Chondrocyte (in vitro differentiated cells): ENCODE measurements at regions not wholly inside any gene's neighbourhood (a gene's known extent, or its start where the extent isn't known, plus 50 kb on each side); places are given as distances from the start of the nearest gene placed in this dataset.

Experiments
- DNase-seq: peaks from one replicate; pipeline ENCODE4 v3.0.0; 2021; ENCODE audit warnings: mixed read lengths, low spot score
- H3K27ac Mint-ChIP-seq: one replicate; pipeline ENCODE4 v1.8.0; 2021; ENCODE audit warnings: mild to moderate bottlenecking, moderate library complexity, mixed read lengths; ENCODE audit not compliant: unreplicated experiment
- H3K27me3 Mint-ChIP-seq: 2 replicates; pipeline ENCODE4 v1.8.0; 2021; ENCODE audit warnings: low read depth, mixed read lengths
- H3K36me3 Mint-ChIP-seq: 2 replicates; pipeline ENCODE4 v1.8.0; 2021; ENCODE audit warnings: low read depth, mixed read lengths
- H3K4me1 Mint-ChIP-seq: 2 replicates; pipeline ENCODE4 v1.8.0; 2021; ENCODE audit warnings: low read depth, mild to moderate bottlenecking, mixed read lengths
- H3K4me3 Mint-ChIP-seq: one replicate; pipeline ENCODE4 v1.8.0; 2021; ENCODE audit warnings: mild to moderate bottlenecking, moderate library complexity, mixed read lengths; ENCODE audit not compliant: unreplicated experiment
- H3K9me3 Mint-ChIP-seq: 2 replicates; pipeline ENCODE4 v1.8.0; 2021; ENCODE audit warnings: low read depth, mixed read lengths
- CTCF ChIP-seq: fragments of 200-600 bp; sonication (generic); IDR thresholded peaks from 2 replicates; pipeline ENCODE4 v1.5.0; 2021; ENCODE audit warnings: antibody characterized with exemption, mild to moderate bottlenecking, moderate library complexity

GRCh38 chrX:39249999-39250398 lies 448.7 kb downstream of the MID1IP1 start:
- no peak for DNase-seq
- H3K9me3 Mint-ChIP-seq: peaks cover 14% of the 10 kb centered on the region
- no peak for TF ChIP-seq CTCF
- no peak overlapping the region for H3K27ac Mint-ChIP-seq
- H3K36me3 Mint-ChIP-seq: no peaks in the 10 kb centered on the region
- no peak overlapping the region for H3K4me3 Mint-ChIP-seq
- H3K27me3 Mint-ChIP-seq: peaks cover 2% of the 10 kb centered on the region
- H3K4me1 Mint-ChIP-seq: no peaks in the 10 kb centered on the region

GRCh38 chrX:39251995-39252394 lies 450.7 kb downstream of the MID1IP1 start:
- peaks cover 2% of the 10 kb centered on the region for H3K27me3 Mint-ChIP-seq
- H3K36me3 Mint-ChIP-seq: no peaks in the 10 kb centered on the region
- H3K4me1 Mint-ChIP-seq: no peaks in the 10 kb centered on the region
- no peak overlapping the region for H3K27ac Mint-ChIP-seq
- no peak overlapping the region for H3K4me3 Mint-ChIP-seq
- H3K9me3 Mint-ChIP-seq: peaks cover 12% of the 10 kb centered on the region
- DNase-seq: no peak
- TF ChIP-seq CTCF: no peak

- no peak for DNase-seq
- H3K9me3 Mint-ChIP-seq: peaks cover 12% of the 10 kb centered on the region
- H3K4me1 Mint-ChIP-seq: no peaks in the 10 kb centered on the region
These were observed 452.3 kb downstream of the MID1IP1 start for GRCh38 chrX:39253551-39253950.

GRCh38 chrX:39258331-39258730 lies 457.1 kb downstream of the MID1IP1 start:
- H3K27me3 Mint-ChIP-seq: no peaks in the 10 kb centered on the region
- DNase-seq: no peak
- no peak overlapping the region for H3K27ac Mint-ChIP-seq
- no peak overlapping the region for H3K4me3 Mint-ChIP-seq
- TF ChIP-seq CTCF: no peak
- peaks cover 5% of the 10 kb centered on the region for H3K9me3 Mint-ChIP-seq
- no peaks in the 10 kb centered on the region for H3K36me3 Mint-ChIP-seq
- peaks cover 9% of the 10 kb centered on the region for H3K4me1 Mint-ChIP-seq

More at GRCh38 chrX:39253551-39253950, 452.3 kb downstream of the MID1IP1 start:
- Mint-ChIP-seq H3K27me3 (peaks cover 2% of the 10 kb centered on the region), H3K4me3 (no peak overlapping the region), H3K36me3 (no peaks in the 10 kb centered on the region), H3K27ac (no peak overlapping the region)
- no peak for TF ChIP-seq CTCF

GRCh38 chrX:39260965-39261364 lies 459.7 kb downstream of the MID1IP1 start:
- Mint-ChIP-seq H3K4me3 (no peak overlapping the region), H3K27me3 (no peaks in the 10 kb centered on the region), H3K4me1 (peaks cover 9% of the 10 kb centered on the region), H3K27ac (no peak overlapping the region), H3K36me3 (no peaks in the 10 kb centered on the region), H3K9me3 (peaks cover 14% of the 10 kb centered on the region)
- no peak for TF ChIP-seq CTCF
- no peak for DNase-seq
